HG03135 (cell line): ENCODE measurements at regions not wholly inside any gene's neighbourhood (a gene's known extent, or its start where the extent isn't known, plus 50 kb on each side); places are given as distances from the start of the nearest gene placed in this dataset.

ENCODE experiments used
- ATAC-seq: cut with Tn5 transposase; IDR thresholded peaks from one replicate; pipeline ENCODE4 v1.9.1; 2021; ENCODE audit warnings: mild to moderate bottlenecking, moderate library complexity; ENCODE audit not compliant: unreplicated experiment

DNA sequence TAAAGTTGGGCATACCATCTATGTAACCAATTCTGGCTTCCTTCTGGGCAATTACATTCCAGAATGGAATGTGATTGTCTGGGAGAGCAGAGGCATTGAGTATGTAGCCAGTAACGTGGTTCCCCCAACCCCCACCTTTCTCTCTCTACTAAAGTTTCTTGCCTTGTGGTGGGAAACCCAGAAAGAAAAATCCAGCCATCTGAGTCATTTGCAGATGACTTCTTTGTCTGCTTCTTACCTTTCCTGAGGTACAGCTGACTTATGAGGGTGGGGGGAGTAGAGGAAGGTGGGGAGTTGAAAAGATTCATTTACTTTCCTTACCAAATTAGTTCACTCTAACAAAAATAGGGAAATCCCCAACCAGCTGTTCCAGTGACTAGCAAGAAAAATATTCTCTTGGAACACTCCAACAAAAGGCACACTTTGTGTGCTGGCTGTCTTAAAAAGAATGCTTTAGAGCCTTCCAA is 112.1 kb upstream of the FRMD6 start:
- no peak for ATAC-seq

GRCh38 chr14:51540364-51540763 is 111.3 kb upstream of the FRMD6 start:
- no peak for ATAC-seq

GRCh38 chr14:51544471-51544870 is 107.2 kb upstream of the FRMD6 start:
- no peak for ATAC-seq

DNA sequence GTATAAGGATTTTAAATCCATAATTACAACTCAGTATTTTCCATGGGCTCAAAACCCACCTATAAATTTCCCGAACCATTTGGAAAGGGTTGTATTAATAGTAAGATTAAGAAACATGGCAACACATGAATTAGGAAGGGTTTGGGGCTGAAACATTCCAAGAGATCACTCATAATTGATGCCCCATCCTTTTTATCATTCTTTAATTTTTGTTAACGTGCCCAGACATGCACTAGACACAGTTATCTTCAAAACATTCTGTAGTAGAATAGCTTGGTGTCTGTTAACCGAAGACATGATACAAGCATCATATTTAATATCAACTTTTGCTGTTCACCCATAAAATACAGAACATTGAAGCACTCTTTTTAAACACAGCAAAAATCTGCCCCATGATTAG is 106.8 kb upstream of the FRMD6 start:
- ATAC-seq = no peak

- no peak for ATAC-seq
Observed at GRCh38 chr14:51545396-51545795, 106.3 kb upstream of the FRMD6 start.

DNA sequence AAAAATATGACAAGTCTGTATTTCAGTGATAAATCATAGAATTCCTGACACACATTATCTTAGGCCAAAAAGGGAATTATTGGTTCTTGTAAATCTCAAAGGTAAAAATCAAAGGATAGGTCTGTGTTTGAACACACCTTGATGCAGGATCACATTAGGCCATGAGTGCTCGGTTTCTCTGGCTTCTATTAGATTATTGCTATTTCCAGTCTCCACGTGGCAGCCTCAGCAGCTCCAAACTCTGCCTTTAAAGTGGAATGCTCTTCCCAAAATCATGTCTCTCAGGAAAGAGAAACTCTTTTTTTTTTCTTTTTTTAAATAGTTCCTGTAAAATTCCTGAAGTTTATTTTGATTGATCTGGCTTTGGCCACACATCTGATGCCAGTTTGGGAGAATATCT is 105.6 kb upstream of the FRMD6 start:
- no peak for ATAC-seq

DNA sequence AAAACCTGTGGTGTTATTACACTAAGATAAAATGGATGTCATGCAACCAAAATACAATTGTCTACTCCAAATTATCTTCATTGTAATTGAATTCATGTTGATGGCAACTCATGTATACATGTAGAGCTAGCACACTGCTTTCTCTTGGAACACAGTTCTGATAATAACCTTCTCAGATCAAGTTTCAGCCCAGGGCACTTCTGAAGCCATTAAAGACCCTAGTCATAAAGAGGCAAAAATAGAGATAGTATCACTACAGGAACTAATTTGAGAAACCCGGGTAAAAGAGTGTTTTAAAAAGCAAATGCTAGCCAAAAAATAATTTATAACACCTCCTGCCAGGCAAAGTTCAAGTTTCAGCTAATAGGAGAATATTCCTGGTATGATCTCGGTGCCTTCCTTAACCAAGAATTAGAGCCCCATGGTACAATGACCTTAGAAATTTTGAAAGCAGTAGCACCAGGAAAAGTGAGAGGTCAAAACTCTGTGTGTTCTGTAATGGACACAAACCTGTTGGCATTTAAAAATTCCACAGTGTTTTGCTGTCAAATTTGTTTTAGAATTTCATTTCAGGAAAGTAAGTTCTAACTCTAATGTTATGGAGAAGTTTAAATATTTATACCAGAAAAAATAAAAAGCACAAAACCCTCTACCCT is 105.0 kb upstream of the FRMD6 start:
- no peak for ATAC-seq

GRCh38 chr14:51547260-51547659 is 104.5 kb upstream of the FRMD6 start:
- ATAC-seq = no peak

- ATAC-seq = no peak
Observed at GRCh38 chr14:51547701-51548100, 104.0 kb upstream of the FRMD6 start.

DNA sequence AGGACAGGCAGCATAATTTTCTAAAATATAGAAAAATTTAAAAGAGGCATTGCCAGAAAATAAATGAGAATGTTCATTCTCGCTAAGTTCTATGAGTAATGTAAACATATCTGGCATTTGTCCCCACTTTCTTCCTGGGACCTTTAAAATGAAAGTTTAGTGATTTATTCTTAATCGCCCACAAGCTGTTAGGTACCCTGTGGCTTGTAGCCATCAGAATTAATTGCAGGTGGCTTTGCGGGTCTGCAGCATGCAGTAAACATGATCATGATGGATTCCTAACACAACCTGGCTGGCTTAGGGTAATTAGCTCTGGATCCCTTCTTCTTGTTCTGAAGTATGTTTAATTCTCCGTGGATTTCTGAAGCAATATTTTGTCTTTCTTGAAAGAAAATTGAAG is 103.5 kb upstream of the FRMD6 start:
- no peak for ATAC-seq

DNA sequence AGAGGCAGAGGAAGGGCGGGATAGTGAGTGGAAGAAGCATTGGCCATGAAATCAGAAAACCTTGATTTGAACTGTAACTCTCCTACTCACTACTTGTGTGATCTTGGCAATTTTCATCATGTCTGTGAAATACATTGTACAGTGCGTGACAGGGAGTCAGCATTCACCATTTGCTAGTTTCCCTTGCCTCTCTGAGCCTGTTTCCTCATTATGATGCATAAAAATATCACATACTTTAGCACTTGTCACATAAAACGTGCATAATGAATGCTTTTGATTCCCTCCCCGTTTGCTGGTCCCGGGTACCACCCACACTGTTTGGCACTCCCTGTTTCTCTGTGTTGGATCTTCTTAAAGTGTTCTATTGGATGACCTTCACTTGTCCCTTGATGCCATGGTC is 101.1 kb upstream of the FRMD6 start:
- no peak for ATAC-seq

DNA sequence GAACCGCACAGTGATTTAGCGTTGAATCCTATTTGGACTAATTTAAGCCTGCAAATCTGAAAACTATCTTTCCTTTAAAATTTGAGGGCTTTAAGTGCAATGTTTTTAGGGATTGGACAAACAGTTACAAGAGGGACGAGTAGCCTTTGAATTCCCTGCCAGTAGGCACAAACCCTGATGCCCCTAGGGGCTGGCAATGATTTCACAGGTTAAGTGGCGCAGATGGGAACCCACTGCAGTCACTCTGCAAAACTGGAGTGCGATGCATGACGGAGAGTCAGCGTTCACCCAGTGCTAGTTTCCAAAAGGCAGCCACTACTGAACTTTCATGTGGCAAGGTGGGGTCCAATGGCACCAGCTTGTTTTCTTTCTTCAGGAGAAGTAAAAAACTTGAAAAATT is 99.4 kb upstream of the FRMD6 start:
- no peak for ATAC-seq

GRCh38 chr14:51552768-51553404 is 98.8 kb upstream of the FRMD6 start:
- no peak for ATAC-seq

- no peak for ATAC-seq
Observed at GRCh38 chr14:51554339-51554920, 97.3 kb upstream of the FRMD6 start.

DNA sequence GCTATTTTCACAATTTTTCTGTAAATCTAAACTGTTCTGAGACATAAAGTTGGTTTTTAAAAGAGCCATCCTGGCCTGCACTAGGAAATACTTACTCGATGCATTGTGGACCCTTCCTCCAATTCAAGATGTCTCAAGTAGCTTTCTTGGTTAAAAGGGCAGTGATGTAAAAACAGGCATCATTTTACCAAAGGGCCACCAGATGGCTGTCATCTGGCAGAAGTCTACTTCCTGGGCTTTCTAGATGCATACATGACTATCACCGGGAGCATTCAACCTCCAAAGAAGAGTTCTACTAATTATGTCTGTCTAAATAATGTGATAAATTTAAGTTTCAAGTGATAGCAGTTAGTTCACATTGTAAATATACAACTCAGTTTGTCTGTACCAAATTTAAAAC is 96.8 kb upstream of the FRMD6 start:
- ATAC-seq = no peak

DNA sequence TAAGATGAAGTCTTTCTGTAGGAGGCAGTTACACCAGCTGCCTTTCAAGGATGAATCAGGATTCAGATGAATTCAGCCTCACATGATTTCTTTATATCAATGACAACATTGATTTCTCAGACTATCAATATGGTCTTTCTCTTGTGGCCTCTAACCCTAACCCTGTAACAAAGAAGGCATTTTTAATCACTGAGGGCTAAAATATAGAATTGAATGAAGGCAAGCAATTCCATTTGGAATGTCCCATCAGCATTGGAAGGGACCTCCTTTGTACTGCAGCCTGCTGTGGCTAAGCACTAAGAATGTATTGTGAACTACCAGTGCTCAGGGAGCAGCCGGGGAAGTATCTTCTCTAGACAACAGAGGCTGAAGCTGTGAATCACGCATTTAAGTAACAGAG is 90.6 kb upstream of the FRMD6 start:
- ATAC-seq = no peak

GRCh38 chr14:51562816-51563215 is 88.9 kb upstream of the FRMD6 start:
- no peak for ATAC-seq

DNA sequence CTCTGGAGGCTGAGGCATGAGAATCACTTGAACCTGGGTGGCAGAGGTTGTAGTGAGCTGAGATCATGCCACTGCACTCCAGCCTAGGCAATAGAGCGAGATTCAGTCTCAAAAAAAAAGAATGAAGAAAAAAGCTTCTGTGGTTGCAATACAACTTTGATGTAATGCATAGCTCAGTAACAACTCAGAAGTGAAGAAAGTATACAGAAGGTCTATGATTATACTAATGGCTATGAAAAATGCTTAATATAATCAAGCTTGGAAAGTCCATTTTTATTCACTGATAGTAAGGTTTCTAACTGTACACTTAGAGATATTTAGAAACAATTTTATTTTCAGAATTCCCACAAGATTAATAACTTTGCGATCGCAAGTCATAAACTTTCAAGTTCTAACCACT is 88.2 kb upstream of the FRMD6 start:
- no peak for ATAC-seq

DNA sequence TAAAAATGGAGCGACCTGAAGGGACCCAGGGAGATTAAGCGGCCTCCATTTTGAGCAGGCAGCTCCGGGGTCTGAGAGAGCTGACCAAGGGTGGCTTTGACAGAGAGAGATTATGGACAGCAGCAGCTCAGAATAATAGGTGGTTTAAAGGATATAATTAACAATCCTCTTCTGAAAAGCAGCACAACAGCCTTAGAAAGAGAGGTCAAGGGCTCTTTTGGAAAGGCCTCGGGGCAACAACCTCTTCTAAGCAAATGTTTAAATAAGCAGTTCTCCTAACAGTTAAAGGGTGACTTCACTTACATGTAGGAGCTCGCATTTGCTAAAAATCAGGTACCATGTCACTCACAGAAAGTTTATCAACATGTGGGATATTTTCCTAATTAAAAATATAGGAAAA is 87.2 kb upstream of the FRMD6 start:
- ATAC-seq = no peak

GRCh38 chr14:51564986-51565604 is 86.6 kb upstream of the FRMD6 start:
- ATAC-seq = no peak

GRCh38 chr14:51566831-51567582 is 84.7 kb upstream of the FRMD6 start:
- no peak for ATAC-seq
